Renal cortical epithelial cell (primary cell): ENCODE measurements at regions not wholly inside any gene's neighbourhood (a gene's known extent, or its start where the extent isn't known, plus 50 kb on each side); places are given as distances from the start of the nearest gene placed in this dataset.
A peak's percentile ranks its signal among the peaks of the same experiment; 100 is the strongest.
"Not testable (repeated sequence)": the region's sequence is repeated elsewhere in the genome, so short reads cannot be mapped to it uniquely, and the experiment has no call there.

ENCODE experiments used
- DNase-seq: peaks from one replicate; pipeline ENCODE4 v3.0.0-alpha.2; 2011; ENCODE audit warnings: low read depth

DNA sequence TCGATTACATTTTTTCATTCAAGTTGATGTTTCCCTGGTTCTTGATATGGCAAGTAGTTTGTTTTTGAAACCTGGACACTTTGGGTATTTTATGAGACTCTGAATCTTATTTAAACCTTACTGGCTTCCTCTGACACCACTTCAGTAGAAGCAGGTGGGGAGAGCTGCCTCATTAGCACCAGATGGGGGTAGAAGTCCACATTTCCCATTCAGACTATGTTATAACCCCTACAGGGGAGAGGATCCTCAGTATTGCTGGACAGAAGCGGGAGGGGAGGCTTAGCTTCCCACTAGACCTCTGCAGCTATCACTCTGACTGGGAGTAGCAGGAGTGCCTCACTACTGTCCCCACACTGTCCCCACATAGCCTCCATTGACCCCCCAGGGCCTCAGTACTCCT, 145.3 kb upstream of the SLC35G4 start:
- DNase-seq, result no peak

DNA sequence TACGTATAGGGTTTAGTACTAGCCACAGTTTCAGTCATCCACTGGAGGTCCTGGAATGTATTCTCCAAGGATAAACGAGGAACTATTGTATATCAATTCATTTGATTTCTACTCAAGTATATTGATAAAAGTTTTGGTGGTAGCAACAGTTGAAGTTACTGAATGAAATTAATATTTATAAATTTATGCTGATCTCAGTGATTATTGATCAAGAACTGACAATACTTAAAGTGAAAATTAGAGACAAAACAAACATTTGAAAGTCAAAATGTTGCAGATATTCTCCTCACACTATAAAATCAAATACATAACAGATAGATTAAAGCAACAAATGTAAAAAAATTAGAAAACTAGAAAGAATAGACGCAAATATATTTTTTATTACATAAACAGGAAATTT, 150.9 kb upstream of the SLC35G4 start:
- no peak for DNase-seq

DNA sequence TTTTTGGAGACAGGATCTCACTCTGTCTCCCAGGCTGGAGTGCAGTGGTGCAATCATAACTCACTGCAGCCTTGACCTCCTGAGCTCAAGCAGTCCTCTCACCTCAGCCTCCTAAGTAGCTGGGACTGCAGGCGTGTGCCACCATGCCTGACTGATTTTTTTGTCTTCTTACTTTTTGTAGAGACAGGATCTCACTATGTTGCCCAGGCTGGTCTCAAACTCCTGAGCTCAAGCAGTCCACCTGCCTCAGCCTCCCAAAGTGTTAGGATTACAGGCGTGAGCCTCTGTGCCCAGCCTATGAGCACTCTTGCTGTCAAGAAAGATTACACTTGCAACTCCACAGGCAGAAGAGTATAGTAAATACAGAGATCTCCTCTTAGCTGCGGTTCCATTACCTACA, 151.5 kb upstream of the SLC35G4 start:
- not testable (repeated sequence) for DNase-seq

DNA sequence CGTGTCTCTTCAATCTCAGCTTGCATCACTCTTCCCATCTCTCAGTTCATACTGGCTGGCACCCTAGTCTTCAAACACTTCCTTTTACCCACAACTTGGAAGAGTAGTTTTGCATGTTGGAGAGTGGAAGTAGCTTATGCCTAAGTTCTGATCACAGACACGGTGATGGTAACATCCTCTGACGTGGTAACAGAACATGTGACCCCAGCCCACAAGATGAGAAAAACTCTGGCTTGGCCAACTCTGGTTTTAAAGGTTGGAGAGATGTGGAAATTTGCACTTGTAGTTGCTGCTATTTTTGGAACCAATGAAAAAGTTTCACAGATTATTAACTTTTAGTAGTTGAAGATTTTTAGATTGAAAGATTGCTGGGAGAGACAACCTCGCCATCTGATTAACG, 155.4 kb upstream of the SLC35G4 start:
- peak; percentile 59 for DNase-seq

DNA sequence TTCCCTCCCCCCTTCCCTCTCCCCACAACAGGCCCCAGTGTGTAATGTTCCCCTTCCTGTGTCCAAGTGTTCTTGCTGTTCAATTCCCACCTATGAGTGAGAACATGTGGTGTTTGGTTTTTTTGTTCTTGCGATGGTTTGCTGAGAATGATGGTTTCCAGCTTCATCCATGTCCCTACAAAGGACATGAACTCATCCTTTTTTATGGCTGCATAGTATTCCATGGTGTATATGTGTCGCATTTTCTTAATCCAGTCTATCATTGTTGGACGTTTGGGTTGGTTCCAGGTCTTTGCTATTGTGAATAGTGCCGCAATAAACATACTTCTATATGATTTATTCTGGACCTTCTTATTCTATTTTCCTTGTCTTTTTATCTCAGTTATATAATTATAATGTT, 165.2 kb upstream of the SLC35G4 start:
- DNase-seq, result not testable (repeated sequence)

DNA sequence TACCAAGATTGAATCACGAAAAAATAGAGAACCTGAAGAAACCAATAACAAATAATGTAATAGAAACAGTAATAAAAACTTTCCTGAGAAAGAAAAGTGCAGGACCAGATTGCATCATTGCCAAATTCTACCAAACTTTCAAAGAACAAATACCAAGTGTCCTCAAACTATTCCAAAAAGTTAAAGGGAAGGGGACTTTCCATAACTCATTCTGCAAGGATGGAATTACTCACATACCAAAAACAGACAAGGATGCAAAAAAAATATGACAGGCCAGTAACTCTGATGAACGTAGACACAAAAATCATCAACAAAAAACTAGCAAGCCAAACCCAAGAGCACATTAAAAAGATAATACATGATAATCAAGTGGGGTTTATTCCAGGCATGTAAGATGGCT, 172.3 kb upstream of the SLC35G4 start:
- no peak for DNase-seq

DNA sequence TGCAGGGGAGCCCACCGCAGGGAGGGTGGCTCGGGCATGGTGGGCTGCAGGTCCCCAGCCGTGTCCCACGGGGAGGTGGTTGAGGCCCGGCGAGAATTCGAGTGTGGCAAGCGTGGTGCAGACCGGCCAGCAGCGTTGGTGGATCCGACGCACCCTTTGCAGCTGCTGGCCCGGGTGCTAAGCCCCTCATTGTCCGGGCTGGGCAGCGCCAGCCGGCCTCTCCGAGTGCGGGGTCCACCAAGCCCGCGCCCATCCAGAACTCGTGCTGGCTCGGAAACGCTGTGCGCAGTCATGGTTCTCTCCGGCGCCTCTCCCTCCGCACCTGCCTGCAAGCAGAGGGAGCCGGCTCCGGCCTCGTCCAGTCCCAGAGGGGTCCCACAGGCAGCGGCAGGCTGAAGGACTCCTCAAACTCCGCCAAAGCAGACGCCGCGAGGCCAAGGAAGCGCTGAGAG, 177.0 kb upstream of the SLC35G4 start:
- no peak for DNase-seq

DNA sequence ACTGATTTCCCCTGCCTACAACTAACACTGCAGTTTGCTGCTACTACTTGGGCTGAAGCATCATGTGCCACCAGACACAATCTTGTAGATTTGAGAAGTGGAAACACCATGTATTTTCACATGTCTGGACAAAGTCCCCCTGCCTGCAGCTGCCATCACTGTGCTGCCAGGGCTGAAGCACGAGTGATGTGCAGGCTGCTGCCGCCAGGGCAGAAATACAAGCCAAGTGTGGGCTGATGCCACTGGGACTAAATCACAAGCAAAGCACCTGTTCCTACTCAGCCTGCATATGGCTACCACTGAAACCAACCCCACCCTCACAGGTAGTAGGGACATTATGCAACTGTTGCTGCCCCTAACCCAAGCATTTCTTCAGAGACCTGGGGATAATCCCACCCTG, 179.5 kb upstream of the SLC35G4 start:
- no peak for DNase-seq

DNA sequence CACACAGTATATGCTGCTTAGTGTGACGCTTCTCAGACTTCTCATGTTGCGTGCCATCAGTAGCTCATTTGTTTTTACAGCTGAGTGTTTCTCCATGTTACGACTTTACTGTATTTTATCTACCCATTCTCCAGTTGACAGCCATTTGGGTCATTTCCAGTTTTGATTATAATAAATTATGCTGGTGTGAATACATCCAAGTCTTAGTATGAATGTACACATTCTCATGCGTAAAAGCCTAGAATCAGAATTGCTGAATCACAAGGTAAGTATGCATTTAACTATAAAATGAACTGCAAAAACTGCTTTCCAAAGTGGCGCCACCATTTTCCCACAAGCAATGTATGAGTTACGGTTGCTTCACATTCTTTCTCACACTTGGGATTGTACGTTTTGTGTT, 184.2 kb upstream of the SLC35G4 start:
- DNase-seq, result no peak

DNA sequence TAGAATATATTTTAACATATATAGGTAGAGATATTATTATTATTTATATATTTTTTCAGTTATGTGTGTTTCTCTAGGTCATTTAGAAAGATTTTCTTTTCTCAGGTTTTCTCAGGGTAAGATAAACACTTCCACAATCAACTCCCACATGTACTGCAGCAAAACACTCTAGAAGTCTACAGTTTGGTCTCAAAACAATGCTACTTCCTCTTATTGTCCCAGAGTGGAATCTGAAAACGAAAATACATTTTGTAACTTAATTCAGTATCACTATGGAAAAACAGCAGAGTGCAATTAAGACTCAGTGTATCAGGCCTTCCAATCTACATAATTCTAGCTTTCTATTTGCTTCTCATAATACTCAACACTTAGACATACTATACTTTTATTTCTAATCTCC, 190.1 kb upstream of the SLC35G4 start:
- DNase-seq, result no peak

DNA sequence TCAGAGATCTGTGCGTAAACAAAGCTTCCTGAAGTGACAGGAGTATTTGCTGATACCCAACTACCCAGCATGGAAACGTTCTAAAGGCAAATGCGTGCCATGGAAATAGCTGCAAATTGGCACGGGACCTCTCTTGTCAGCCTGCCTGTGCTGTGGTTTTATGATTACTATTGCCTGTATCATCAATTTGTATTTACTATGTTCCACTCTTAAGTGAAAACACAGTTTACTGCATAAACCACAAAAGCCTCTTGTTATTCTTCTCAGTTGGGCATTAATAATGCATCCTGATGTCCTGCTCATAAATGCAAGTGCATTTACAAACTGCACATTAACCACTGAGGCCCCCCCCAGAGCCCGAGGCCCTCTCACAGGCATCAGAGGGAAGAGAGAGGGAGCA, 196.6 kb upstream of the SLC35G4 start:
- no peak for DNase-seq

DNA sequence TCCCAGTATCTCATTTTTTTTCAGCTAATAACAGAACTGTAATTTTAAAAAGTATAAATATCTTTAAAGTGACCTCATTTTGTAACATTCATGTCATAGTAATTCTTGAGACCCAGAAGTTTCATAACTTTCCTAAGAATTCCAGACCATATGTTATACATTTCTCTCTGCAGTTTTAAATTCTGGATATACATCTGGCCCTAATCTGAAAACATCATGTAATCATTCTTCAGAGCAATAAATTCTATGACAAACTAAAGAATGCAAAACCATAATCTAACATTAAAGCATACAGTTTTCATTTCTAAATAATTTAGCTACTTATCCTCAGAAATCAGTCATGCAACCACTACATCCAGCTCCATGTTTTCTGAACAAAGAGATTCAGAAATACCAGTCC, 198.3 kb upstream of the SLC35G4 start:
- DNase-seq, result no peak

DNA sequence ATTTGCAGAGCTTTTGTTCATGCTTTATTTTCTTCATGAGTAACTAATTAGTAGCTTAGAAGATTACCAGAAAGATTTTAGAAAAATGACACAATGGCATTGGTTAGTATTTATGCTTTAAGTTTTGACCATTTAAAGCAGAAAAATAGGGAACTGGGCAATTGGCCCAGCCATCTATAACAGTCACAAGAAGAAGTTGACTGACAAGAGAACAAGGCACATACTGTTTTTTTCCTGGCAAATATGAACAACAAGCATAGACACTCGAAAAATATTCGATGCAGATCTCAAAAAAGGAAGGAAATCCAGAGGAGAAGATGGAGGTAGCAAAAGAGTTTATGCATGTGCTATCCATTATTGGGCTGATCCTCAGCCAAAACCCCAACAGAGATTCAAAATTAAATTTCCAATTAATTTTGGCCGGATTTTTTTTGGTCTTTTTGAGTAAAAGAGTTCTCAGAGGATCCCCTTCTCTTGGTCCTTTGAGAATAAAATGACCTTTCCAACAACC, 200.8 kb upstream of the SLC35G4 start:
- DNase-seq, result no peak

DNA sequence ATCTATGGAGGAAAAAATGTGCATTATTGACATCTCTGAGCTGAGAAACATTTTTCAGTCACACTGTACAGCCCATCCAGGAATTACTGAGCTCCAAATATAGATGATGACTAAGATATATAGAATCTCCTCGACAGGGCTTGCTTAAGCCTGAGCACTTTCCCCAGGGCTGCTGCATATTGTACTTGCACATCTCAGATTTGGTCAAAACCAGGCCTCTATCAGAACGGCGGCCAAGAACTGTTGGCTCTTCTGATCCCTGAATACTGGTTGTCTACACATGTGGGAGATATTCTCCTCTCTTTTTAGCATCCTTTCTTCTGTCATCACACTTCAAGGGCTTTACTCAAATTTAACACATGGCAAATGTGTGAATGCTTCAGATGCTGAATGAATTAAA, 201.5 kb upstream of the SLC35G4 start:
- no peak for DNase-seq

DNA sequence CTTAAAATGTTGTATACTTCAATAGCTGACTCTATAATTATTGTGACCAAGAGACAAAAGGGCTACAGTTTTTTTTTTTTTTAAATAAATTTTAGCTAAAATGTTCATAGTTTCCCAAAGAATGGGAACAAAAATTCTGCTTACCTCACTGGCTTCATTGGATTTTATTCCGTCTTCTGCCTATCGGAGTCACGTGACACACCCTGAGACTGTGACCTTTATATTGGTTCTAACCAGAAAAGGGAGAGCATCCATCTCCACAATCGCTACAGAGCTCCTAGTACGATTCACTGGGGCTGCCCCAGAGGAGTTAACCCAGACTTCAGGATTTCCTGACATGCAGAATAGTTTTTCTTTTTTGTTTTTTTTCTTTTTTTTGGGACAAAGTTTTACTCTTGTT, 203.6 kb upstream of the SLC35G4 start:
- no peak for DNase-seq

DNA sequence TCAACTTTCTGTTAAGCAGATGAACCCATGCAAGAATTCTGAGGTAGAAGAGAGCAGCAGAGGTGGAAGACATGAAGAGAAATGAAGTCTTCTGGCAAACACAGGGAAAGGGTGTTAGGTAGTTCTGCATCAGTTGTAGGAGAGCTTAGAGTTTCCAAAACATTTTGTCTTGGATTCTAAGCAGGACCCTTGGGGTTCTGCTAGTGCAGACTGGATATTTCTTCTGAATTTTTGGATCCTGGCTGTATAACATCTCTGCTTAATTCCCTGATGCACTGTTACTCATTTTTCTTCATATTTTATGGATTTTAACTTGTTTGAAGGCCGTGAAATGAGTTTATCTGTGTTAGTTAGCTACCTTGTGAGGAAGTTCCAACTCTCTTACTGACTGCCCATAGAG, 208.7 kb upstream of the SLC35G4 start:
- no peak for DNase-seq

DNA sequence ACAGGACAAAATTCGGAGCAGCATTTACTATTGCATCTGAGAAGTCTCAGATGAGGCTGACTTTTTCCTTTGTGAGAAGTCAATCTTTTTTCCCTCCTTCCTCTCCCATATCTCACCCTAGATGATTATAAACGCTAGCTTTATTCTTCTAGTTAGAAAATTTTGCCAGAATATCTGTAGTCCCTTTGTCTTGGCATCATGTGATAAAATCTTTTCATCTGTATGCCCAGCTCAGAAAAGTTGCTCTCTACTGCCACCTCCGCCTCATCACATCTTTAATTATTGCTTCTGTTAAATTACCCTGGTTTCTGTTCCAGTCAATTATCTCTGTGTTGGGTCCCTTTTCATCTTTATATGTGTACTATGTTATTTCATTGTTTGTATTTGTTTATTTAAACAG, 210.8 kb upstream of the SLC35G4 start:
- no peak for DNase-seq

DNA sequence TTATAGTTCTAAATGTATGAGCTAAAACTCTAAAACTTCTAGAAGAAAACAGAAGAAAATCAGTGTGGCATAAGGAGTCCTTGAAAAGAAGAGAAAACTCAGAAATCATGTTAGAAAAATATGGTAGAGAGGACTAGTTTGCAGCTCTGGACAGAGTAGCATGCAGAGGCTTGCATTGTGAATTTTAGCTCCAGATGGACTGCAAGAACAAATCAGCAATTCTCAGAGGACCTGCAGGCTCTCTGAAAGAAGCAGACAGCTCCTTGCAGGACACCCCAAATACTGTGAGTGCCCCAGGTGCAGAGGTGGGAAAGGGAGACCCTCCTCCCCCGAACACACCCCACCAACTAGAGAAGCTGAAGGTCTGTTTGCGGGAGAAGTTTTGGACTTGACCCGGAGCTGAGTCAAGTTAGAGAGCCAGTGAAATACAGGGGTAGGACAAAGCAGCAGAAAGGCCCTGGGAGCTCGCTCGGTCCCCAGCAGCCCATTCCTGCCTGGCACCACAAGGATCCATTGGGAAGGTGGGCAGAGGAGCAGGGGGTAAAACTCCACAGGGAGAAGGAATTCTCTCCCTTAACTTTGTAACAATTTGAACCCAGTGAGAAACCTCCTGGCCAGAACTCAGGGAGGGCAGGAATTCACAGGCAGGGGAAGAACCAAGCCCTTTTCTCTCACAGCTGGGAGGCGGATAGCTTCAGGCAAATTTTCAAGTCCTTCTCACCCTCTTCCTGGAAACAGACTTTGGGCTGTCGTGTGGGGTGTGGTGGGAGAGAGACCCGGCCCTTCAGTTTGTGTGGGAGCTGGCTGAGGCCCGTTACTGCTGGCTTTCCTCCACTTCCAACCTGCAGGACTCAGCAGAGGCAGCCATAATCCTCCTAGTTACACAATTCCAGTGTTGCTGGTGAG, 216.2 kb upstream of the SLC35G4 start:
- DNase-seq, result no peak

DNA sequence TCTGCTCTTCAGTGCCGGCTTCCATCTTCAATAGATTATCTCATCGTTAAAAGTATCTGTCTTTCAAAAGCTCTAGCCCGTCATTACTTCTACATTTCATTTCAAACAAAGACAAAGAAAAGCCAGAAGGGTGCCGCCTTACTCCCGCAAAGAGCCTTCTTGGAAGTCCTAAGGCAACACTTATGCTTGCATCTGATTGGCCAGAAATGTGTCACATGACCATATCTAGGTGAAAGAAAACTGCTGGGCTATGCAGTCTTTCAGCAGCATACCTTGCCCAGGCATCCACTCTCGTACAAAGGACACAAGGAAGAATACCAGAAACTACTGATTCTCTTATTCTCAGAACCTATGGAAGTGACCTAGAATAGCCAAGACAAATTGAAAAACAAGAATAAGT, 217.1 kb upstream of the SLC35G4 start:
- peak; percentile 62 for DNase-seq

DNA sequence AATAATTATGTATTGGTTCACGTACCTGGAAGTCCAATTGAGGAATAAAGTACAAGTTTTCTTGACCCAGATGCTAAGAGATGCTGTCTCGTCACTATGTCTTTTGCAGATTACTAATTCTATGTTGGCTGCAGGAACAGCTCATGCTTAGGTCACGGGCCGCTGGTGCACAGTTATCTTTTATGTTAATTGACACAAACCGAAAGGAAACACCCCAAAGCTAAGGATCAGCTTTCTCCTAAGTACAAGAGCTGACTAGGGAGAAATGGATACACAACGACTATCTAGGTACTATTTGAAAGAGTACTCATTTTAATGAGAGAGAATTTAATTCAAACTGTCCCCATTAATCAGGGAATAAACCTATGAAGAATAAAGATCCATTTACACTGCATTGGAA, 217.7 kb upstream of the SLC35G4 start:
- DNase-seq, result peak; percentile 32

DNA sequence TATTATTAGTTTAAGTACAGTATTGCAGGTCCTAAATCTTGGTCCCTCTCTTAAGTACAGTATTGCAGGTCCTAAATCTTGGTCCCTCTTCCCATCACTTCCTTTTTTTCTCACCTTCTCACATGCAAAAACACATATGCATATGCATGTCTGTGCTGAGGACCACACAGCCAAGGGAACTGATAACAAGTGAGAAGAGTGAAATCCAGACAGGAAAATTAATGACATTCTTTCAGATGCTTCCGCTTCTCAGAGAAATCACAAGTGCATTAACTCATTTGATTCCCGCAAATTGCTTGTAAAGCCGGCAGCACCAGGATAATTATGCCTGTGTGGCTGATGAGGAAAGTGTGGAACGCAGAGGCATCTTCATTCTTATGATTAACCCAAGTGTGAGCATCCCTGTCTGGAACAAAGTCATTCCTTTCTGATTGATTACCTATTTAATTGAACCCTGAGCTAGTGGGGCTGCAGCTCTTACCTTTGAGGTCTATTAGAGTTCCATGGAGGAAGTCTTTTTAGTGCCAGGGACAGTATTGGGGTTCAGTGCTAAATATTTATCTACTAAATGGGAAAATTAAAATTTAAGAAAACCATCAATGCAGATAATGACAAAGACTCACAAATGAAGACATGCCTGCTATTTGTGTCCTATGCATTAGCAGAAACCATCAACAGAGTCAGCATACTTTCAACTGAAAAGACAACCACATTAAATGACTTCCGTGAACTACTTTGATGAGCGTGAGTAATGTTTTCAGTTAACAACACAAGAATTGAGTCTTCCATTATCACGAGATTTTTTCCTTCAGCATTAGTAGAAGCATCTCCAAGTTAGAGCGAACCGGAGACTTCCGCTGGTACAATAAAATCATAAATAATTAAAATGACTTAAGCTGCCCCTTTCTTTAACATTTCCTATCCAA, 220.4 kb upstream of the SLC35G4 start:
- DNase-seq, result no peak

DNA sequence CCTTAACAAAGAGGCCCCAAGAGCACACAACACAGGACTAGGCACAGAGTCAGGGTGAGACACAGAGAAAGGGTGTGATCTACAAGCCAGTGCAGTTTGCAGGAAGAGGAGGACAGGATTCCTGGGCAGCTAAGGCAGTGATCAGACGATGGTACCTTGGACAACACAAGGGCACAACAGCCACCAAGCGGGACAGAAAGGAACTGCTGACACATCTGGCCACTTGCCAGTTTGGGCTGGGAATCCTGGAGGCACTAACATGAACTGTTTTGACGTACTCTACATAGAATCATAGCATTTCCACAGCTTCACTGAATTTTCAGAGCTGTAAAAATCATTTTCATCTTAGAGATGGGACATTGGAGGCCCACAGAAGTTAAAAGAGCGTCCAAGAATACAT, 221.5 kb upstream of the SLC35G4 start:
- peak; percentile 40 for DNase-seq

DNA sequence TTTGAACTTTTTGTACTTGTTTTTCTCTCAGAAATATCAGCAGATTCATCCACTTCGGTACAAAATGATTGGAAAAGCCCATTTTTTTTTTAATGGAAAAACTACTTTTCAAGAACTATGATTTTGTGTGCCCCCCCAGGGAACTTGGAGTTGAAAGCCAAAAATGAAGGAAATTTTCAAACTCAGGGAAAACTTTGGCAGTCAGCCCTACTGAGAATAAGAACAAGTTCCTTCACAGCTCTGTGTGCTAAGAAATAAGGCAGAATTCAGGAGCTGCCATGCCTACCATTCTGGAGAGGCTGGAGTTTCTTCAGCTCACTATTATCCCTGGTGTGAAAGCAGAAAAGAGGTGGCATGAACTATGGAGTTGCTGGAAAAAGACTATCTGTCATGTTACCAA, 226.0 kb upstream of the SLC35G4 start:
- DNase-seq, result no peak
